Effector CD8-positive, alpha-beta T cell (primary cell): ENCODE measurements at regions not wholly inside any gene's neighbourhood (a gene's known extent, or its start where the extent isn't known, plus 50 kb on each side); places are given as distances from the start of the nearest gene placed in this dataset.
"Not testable (repeated sequence)": the region's sequence is repeated elsewhere in the genome, so short reads cannot be mapped to it uniquely, and the experiment has no call there.

ENCODE experiments used
- DNase-seq: peaks from one replicate; lab custom pipeline; 2025; lab: John Stamatoyannopoulos, UW

GRCh38 chr1:224061436-224061835, 52.5 kb upstream of the FBXO28 start:
- no peak for DNase-seq

- DNase-seq: no peak
Measured at GRCh38 chr1:224059897-224060427, 53.9 kb upstream of the FBXO28 start.

- DNase-seq: no peak
Measured at GRCh38 chr1:224058303-224058702, 55.6 kb upstream of the FBXO28 start.

- DNase-seq: no peak
Measured at GRCh38 chr1:224057461-224058199, 56.3 kb upstream of the FBXO28 start.

- no peak for DNase-seq
Measured at GRCh38 chr1:224054611-224055010, 59.3 kb upstream of the FBXO28 start.

GRCh38 chr1:224054012-224054411, 59.9 kb upstream of the FBXO28 start:
- DNase-seq: no peak

- no peak for DNase-seq
Measured at GRCh38 chr1:224053456-224053855, 60.5 kb upstream of the FBXO28 start.

GRCh38 chr1:224052772-224053171, 61.1 kb upstream of the FBXO28 start:
- no peak for DNase-seq

- not testable (repeated sequence) for DNase-seq
Measured at GRCh38 chr1:224051782-224052181, 62.1 kb upstream of the FBXO28 start.

GRCh38 chr1:224051086-224051406, 62.9 kb upstream of the FBXO28 start:
- no peak for DNase-seq

- no peak for DNase-seq
Measured at GRCh38 chr1:224047538-224047937, 66.4 kb upstream of the FBXO28 start.

- no peak for DNase-seq
Measured at GRCh38 chr1:224045556-224045955, 68.4 kb upstream of the FBXO28 start.

GRCh38 chr1:224044420-224044819, 69.5 kb upstream of the FBXO28 start:
- no peak for DNase-seq

GRCh38 chr1:224042557-224043118, 71.3 kb upstream of the FBXO28 start:
- DNase-seq: no peak

GRCh38 chr1:224041032-224041431, 72.9 kb upstream of the FBXO28 start:
- DNase-seq: no peak

- DNase-seq: not testable (repeated sequence)
Measured at GRCh38 chr1:224040423-224040822, 73.5 kb upstream of the FBXO28 start.

GRCh38 chr1:224040006-224040405, 73.9 kb upstream of the FBXO28 start:
- DNase-seq: not testable (repeated sequence)

GRCh38 chr1:224038832-224039231, 75.1 kb upstream of the FBXO28 start:
- not testable (repeated sequence) for DNase-seq

GRCh38 chr1:224037362-224037761, 76.5 kb upstream of the FBXO28 start:
- not testable (repeated sequence) for DNase-seq

GRCh38 chr1:224032608-224033276, 81.2 kb upstream of the FBXO28 start:
- not testable (repeated sequence) for DNase-seq

- not testable (repeated sequence) for DNase-seq
Measured at GRCh38 chr1:224031986-224032385, 81.9 kb upstream of the FBXO28 start.

GRCh38 chr1:224030257-224030656, 83.7 kb upstream of the FBXO28 start:
- DNase-seq: not testable (repeated sequence)
